Esophagus muscularis mucosa (tissue), 4 donors: ENCODE measurements at regions not wholly inside any gene's neighbourhood (a gene's known extent, or its start where the extent isn't known, plus 50 kb on each side); places are given as distances from the start of the nearest gene placed in this dataset.

Experiments
- DNase-seq: peaks from one replicate; pipeline ENCODE4 v3.0.0-alpha.2; 2017; ENCODE audit errors: extremely low spot score
- H3K27ac ChIP-seq, 4 donors: fragments of 200-600 bp; sonication (generic); replicated peaks in 1 of 4; 1 replicate in 3 of 4; 2 replicates in 1 of 4; pipeline ENCODE4 v1.5.1; 2016 to 2019; ENCODE audit warnings: mild to moderate bottlenecking in 1 of 4
- H3K27me3 ChIP-seq, 4 donors: fragments of 200-600 bp; sonication (generic); one replicate each; pipeline versions ENCODE4 v1.5.1 to v1.6.0; 2016 to 2019
- H3K36me3 ChIP-seq, 4 donors: fragments of 200-600 bp; sonication (generic); one replicate each; pipeline ENCODE4 v1.5.1; 2016 to 2019
- H3K4me1 ChIP-seq, 4 donors: fragments of 200-600 bp; sonication (generic); one replicate each; pipeline ENCODE4 v1.5.1; 2016 to 2019
- H3K4me3 ChIP-seq, 4 donors: fragments of 200-600 bp; sonication (generic); 1 replicate in 2 of 4; 2 replicates in 2 of 4; pipeline ENCODE4 v1.5.1; 2016 to 2019; ENCODE audit warnings: mild to moderate bottlenecking in 4 of 4, moderate library complexity in 1 of 4
- H3K9me3 ChIP-seq, 4 donors: fragments of 200-600 bp; sonication (generic); 1 replicate in 3 of 4; 2 replicates in 1 of 4; pipeline ENCODE4 v1.5.1; 2016 to 2019
- EP300 ChIP-seq: sonication (generic); formaldehyde crosslinking; IDR thresholded peaks from one replicate; pipeline ENCODE4 v1.6.1; 2017; ENCODE audit warnings: antibody characterized with exemption
- POLR2A ChIP-seq: fragments of 450-650 bp; IDR thresholded peaks from one replicate; pipeline ENCODE4 v1.6.1; 2017; ENCODE audit warnings: antibody characterized with exemption, moderate library complexity, mild to moderate bottlenecking, low read depth
- POLR2AphosphoS5 ChIP-seq, 2 donors: sonication (generic); formaldehyde crosslinking; IDR thresholded peaks; one replicate each; pipeline ENCODE4 v1.6.1; 2017; ENCODE audit warnings: antibody characterized with exemption in 2 of 2
- WGBS: methylation state at CpG from one replicate; pipeline ENCODE4 v1.1.5; 2018; 5-methylcytosine and 5-hydroxymethylcytosine counted together
- intact Hi-C: fragments of 100-400 bp; cut with DNase I; formaldehyde crosslinking; loops from one replicate; pipeline ENCODE4 v1.15.1; 2023
- small RNA-seq, 3 donors: library from RNA; depleted of rRNA; stranded (forward); fragments of <200 nt; gene quantifications; one replicate each; pipeline ENCODE3, GENCODE V24; 2016
- TF ChIP-seq, protein P1 (sequence below), 3 experiments: fragments of 200-600 bp in 2 of 3; fragments of 450-650 bp in 1 of 3; sonication (generic) in 2 of 3; IDR thresholded peaks; one replicate each; pipeline ENCODE4 v1.5.1; 2017 to 2019; ENCODE audit warnings: antibody characterized with exemption in 3 of 3, mild to moderate bottlenecking in 2 of 3, moderate library complexity in 1 of 3

DNA sequence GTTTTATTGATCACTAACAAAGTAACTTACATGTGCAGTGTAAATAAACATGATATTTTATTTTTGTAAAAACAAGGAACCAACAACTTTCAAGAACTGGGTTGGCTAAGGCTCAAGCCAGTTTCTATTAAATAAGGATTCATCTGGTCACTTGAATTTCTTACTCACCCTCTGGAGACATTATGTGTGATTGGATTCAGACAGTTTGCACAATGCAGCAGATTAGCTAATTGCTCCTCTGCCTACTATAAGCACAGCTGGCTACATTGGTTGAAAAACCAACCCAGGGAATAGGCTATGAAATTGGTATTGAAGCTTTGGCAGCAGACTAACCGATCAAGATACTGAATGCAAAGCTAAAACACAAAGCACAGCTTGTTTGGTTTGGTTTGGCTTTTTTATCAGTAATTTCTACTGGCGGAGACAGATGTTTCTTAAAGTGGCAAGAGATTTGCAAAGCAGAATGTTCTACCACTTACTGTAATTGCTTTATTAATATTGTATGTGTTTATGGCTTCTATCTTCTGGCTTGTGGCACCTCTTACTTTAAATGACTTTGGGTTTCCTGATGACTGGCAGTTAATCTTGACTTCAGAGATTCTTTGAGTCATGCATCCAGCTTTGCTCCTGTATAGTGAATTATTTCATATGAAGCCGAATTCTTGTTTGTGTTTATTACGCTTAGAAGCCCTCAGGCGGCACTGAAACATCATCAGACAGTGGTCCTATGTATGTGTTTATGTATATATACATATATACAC, 231.5 kb downstream of the MPDZ start:
- WGBS, result 88% methylated on average over 5 of the region's 5 CpGs
- no peak for DNase-seq

DNA sequence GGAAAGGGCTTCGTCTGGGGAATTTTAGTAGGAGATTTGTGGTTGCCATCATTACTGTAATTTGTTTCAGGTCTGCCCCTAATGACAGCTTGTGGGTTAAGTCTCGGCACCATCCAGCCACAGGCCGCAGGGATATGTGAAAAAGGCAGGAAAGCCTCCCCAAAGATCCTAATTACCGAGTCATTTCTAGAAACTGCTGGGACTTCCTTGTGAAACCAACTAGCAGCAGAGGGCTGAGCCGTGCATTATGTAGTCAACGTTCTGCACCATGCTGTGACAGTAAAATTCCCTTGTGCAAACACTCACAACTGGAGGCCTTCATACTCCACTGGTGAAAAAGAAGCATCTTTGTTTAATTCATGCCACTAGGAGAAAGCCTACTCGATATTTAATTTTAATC, 230.3 kb downstream of the MPDZ start:
- DNase-seq, result no peak
- TF ChIP-seq EP300 (no peak), POLR2A (no peak), POLR2AphosphoS5 (IDR thresholded peaks at IDR 0.05) (no peak)
- TF ChIP-seq, protein P1, sequence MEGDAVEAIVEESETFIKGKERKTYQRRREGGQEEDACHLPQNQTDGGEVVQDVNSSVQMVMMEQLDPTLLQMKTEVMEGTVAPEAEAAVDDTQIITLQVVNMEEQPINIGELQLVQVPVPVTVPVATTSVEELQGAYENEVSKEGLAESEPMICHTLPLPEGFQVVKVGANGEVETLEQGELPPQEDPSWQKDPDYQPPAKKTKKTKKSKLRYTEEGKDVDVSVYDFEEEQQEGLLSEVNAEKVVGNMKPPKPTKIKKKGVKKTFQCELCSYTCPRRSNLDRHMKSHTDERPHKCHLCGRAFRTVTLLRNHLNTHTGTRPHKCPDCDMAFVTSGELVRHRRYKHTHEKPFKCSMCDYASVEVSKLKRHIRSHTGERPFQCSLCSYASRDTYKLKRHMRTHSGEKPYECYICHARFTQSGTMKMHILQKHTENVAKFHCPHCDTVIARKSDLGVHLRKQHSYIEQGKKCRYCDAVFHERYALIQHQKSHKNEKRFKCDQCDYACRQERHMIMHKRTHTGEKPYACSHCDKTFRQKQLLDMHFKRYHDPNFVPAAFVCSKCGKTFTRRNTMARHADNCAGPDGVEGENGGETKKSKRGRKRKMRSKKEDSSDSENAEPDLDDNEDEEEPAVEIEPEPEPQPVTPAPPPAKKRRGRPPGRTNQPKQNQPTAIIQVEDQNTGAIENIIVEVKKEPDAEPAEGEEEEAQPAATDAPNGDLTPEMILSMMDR (IDR thresholded peaks at IDR 0.05), result no peak
- no peak overlapping the region for H3K27ac ChIP-seq
- H3K4me1 ChIP-seq, result no peaks in the 10 kb centered on the region
- H3K4me3 ChIP-seq, result no peak overlapping the region
- no peaks in the 10 kb centered on the region for H3K9me3 ChIP-seq
- no peaks in the 10 kb centered on the region for H3K36me3 ChIP-seq
- 75% methylated on average over 7 of the region's 7 CpGs for WGBS
- intact Hi-C loops, result no loop called here
- H3K27me3 ChIP-seq, result no peaks in the 10 kb centered on the region

More for the DNA sequence above, 231.5 kb downstream of the MPDZ start:
- TF ChIP-seq, protein P1 (IDR thresholded peaks at IDR 0.05), result no peak
- TF ChIP-seq POLR2A, result no peak
- TF ChIP-seq EP300, result no peak
- no peak for TF ChIP-seq POLR2AphosphoS5 (IDR thresholded peaks at IDR 0.05)
- no peak overlapping the region for H3K27ac ChIP-seq
- no peaks in the 10 kb centered on the region for H3K4me1 ChIP-seq
- H3K4me3 ChIP-seq, result no peak overlapping the region
- H3K27me3 ChIP-seq, result no peaks in the 10 kb centered on the region
- intact Hi-C loops, result no loop called here
- H3K36me3 ChIP-seq, result no peaks in the 10 kb centered on the region
- no peaks in the 10 kb centered on the region for H3K9me3 ChIP-seq

DNA sequence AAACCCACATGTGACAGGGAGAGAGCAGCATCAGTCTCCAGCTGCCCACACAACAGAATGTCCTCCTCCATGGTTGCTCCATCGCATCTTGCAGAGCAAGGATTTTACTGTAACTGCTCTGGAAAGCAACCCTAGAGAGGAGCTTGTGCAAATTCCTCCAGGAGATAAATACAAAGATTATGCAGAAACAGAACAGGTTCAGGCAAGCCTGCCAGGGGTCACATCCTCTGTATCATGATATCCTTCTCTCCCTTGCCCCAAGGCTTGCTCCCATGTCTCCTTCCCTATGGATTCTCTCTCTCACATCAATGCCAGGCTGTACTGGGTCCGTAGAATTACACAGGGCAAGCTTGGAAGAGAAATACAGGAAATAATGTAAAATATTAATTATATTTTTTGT, 226.0 kb downstream of the MPDZ start:
- Histone ChIP-seq H3K27me3 (no peaks in the 10 kb centered on the region), H3K27ac (no peak overlapping the region), H3K4me3 (no peak overlapping the region), H3K4me1 (no peaks in the 10 kb centered on the region), H3K9me3 (no peaks in the 10 kb centered on the region), H3K36me3 (no peaks in the 10 kb centered on the region)
- intact Hi-C loops, result no loop called here
- 47% methylated on average over 2 of the region's 2 CpGs for WGBS
- DNase-seq, result no peak
- TF ChIP-seq POLR2A, result no peak
- TF ChIP-seq POLR2AphosphoS5 (IDR thresholded peaks at IDR 0.05), result no peak
- TF ChIP-seq EP300, result no peak
- TF ChIP-seq, protein P1 (IDR thresholded peaks at IDR 0.05), result no peak

DNA sequence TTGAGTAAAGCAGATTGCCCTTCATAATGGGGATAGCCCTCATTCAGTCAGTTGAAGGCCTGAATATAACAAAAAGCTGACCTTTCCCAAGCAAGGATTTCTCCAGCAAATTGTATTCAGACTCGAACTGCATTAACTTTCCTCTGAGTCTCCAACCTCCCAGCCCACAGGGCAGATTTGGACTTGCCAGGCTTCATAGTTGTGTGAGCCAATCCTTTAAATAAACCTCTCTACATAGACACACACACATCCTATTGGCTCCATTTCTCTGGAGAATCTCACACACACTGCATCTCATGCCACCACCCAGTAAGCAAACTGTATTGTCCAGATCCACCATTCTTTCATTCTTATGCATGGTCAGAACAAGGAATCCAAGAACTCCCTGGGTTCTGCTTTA, 225.1 kb downstream of the MPDZ start:
- DNase-seq, result no peak
- no peaks in the 10 kb centered on the region for H3K36me3 ChIP-seq
- WGBS, result 80% methylated on average over 1 of the region's 1 CpG
- no peaks in the 10 kb centered on the region for H3K27me3 ChIP-seq
- H3K27ac ChIP-seq, result no peak overlapping the region
- TF ChIP-seq POLR2AphosphoS5 (IDR thresholded peaks at IDR 0.05) (no peak), EP300 (no peak), POLR2A (no peak)
- TF ChIP-seq, protein P1 (IDR thresholded peaks at IDR 0.05), result no peak
- no peak overlapping the region for H3K4me3 ChIP-seq
- no peaks in the 10 kb centered on the region for H3K9me3 ChIP-seq
- H3K4me1 ChIP-seq, result no peaks in the 10 kb centered on the region
- intact Hi-C loops, result no loop called here

Small RNAs in the stretch of these regions (small RNA-seq; reads per million reads assigned to genes)
- 0 reads per million in 3 donors for gene RF00019
